ENCODE measurements at regions not wholly inside any gene's neighbourhood (a gene's known extent, or its start where the extent isn't known, plus 50 kb on each side); places are given as distances from the start of the nearest gene placed in this dataset.

DNA sequence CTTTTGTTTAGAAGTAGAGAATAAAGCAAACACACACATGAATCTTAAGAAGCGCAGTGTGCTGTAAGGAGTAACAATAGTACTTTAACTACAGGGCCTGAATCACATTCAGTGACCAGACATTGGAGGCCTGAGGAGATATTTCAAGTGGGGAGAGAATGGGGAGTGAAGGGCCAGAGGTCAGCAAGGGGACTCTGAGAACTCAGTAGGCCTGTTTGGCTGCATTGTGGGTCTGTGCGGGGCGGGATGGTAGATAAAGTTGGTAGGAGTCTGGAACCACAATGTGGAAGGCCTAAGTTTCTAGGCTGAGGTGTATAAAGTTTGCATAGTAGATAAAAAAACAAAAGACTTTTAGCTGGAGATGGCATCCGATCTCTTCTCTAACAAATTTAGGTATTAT lies 52.7 kb upstream of the WLS start:
- DNase-seq (ENCODE audit: low spot score), result no peak
- ATAC-seq (ENCODE audit: insufficient number of reproducible peaks, low FRiP score, low read depth), result no peak
- H3K27ac ChIP-seq, result no peak overlapping the region

DNA sequence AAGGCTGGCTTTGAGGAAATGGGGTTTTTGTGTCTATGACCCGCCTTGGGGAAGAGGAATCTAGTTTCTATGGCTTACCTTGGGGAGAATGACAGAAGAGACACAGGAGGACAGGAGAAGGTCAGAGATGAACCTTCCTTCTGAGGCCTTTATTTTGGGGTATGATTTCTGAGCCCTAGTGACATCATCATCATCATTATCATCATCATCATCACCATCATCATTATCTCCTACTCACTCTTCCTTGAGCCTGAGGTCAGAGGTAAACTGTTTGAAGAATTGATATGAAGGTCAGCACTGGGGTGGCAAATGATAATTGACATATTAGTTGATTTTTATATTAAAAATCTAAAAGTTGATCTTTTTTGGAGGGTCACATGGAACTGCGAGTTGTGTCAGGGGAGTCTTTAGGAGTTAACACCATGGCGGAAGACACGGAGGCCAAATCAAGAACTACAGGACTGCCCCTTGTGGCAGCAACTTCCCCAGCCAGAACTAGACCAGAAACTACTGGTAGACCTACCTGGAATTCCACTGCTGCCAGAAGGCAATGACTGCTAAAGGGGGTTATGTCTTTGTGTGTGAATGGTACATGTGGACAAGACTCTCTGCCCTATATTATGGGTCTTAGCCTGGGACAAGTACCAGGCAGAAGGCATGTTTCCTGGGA lies 49.8 kb upstream of the WLS start:
- TF ChIP-seq, protein P1, sequence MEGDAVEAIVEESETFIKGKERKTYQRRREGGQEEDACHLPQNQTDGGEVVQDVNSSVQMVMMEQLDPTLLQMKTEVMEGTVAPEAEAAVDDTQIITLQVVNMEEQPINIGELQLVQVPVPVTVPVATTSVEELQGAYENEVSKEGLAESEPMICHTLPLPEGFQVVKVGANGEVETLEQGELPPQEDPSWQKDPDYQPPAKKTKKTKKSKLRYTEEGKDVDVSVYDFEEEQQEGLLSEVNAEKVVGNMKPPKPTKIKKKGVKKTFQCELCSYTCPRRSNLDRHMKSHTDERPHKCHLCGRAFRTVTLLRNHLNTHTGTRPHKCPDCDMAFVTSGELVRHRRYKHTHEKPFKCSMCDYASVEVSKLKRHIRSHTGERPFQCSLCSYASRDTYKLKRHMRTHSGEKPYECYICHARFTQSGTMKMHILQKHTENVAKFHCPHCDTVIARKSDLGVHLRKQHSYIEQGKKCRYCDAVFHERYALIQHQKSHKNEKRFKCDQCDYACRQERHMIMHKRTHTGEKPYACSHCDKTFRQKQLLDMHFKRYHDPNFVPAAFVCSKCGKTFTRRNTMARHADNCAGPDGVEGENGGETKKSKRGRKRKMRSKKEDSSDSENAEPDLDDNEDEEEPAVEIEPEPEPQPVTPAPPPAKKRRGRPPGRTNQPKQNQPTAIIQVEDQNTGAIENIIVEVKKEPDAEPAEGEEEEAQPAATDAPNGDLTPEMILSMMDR (IDR thresholded peaks at IDR 0.05), result no peak
- Histone ChIP-seq H3K4me1 (ENCODE audit: control insufficient read depth in 1 of 2, low read depth in 2 of 2) (no peaks in the 10 kb centered on the region), H3K36me3 (no peaks in the 10 kb centered on the region), H3K27me3 (replicated peaks; ENCODE audit: insufficient read depth) (no peaks in the 10 kb centered on the region), H3K27ac (no peak overlapping the region), H3K4me3 (no peak overlapping the region), H3K9me3 (no peaks in the 10 kb centered on the region)
- no peak for ATAC-seq (ENCODE audit: insufficient number of reproducible peaks, low FRiP score, low read depth)
- DNase-seq (ENCODE audit: low spot score), result no peak

More for the DNA sequence above, 52.7 kb upstream of the WLS start:
- H3K9me3 ChIP-seq, result no peaks in the 10 kb centered on the region
- no peaks in the 10 kb centered on the region for H3K4me1 ChIP-seq (ENCODE audit: control insufficient read depth in 1 of 2, low read depth in 2 of 2)
- TF ChIP-seq, protein P1 (IDR thresholded peaks at IDR 0.05), result no peak
- no peaks in the 10 kb centered on the region for H3K27me3 ChIP-seq (replicated peaks; ENCODE audit: insufficient read depth)
- no peak overlapping the region for H3K4me3 ChIP-seq
- no peaks in the 10 kb centered on the region for H3K36me3 ChIP-seq

Data from thoracic aorta (tissue), 2 donors.